Medulla oblongata (tissue), 1 donor: ENCODE measurements at regions not wholly inside any gene's neighbourhood (a gene's known extent, or its start where the extent isn't known, plus 50 kb on each side); places are given as distances from the start of the nearest gene placed in this dataset.

ENCODE experiments used
- DNase-seq: peaks from one replicate; pipeline ENCODE4 v3.0.0-alpha.2; 2015; ENCODE audit errors: extremely low spot score

DNA sequence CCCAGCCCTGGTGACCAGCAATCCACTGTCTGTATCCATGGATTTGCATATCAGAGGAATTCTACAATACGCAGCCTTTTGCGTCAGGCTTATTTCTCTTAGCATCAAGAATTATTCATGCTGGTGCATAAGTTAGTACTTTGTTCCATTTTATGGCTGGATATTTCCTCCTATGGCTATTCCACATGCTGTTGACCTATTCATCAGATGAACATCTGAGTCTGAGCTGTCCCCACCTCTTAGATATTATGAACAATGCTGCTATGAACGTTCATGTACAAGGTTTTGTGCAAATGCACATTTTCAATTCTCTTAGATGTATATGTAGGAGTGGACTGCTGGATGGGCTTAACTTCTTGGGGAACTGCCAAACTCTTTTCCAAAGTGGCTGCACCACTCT lies 79.0 kb upstream of the CST7 start:
- no peak for DNase-seq

DNA sequence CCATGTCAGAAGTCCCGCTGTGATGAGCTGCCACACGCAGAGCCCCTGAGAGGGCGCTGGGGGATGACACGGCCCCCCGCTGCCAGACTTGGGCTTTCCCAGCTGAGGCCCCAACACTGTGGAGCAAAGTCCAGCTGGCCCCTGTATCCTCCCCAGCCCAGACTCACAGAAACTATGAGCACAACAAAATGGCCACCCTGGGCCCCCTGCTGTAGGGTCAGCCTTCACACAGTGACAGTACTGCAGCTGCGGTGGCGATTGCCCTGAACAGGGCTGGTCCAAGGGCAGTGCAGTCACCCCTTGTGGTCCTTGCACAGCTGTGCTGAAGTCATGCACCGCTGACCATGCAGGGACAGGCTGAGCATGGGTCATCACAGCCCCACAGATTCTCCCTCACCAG lies 78.2 kb upstream of the CST7 start:
- DNase-seq, result no peak

DNA sequence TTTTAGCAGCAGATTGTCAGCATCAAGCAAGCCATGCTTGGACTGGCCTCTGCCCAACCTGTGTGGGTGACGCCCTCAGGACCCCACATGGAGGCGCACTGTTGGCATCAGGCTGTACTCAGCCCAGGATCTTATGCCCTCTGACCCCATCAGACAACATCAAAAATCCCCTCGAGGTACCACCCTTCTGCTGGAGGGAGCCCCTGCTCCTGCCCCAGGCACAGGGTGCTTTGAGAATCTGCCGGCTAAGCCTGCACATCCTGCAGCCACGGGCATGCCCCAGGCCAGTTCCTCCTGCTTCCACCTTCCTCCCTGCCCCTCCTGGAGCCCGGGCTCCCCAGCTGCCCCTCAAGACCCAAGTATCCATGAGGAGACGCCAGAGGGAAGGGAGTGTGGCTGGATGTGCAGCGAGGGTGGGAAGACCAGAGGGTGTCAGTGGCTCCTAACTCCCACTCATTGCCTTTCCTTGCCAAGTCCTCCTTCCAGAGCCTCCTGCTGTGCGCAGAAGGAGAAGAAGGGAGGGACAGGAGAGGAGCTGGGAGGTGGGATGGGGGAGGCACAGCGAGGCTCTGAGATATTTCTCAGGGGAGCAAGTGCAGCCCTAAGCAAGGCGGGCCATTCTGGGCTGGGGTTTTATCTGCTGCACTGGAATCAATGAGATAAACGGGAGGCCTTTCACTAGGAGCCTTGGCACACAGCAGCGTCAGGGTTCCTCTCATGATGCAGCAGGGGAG lies 77.4 kb upstream of the CST7 start:
- DNase-seq, result no peak

DNA sequence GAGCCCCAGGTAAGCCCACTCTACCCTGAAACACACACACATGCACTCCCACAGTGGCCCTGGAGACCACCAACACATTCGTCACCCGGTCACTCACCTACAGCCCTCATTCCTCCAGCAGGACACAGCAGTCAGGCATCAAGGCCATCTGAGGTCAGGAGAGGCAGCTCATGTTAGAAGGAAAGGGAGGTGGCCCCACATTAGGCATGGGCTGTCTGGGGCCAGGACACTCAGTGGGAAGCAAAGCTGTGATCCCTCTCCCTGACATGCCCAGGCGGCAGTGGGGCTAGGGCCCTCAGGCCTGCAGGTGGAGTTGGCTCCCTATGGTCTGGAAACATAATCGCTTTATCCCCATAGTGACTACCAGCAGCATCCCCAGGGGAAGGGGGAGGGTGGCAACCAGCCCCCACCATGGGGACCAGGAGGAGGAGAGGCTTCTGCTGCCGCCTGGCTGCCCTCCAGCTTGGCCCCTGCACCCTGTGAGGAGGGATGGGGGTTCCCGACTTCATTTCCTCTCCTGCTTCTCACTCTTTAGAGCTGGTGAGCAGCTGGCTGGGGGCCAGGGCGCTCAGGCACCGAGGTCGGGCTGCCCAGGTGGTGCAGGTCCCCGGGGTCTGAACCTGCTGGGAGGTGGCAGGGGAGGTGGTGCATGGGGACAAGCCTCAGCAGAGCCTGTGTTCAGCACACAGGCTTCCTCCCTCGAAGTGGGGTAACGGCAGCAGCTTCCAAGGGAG lies 76.6 kb upstream of the CST7 start:
- no peak for DNase-seq

DNA sequence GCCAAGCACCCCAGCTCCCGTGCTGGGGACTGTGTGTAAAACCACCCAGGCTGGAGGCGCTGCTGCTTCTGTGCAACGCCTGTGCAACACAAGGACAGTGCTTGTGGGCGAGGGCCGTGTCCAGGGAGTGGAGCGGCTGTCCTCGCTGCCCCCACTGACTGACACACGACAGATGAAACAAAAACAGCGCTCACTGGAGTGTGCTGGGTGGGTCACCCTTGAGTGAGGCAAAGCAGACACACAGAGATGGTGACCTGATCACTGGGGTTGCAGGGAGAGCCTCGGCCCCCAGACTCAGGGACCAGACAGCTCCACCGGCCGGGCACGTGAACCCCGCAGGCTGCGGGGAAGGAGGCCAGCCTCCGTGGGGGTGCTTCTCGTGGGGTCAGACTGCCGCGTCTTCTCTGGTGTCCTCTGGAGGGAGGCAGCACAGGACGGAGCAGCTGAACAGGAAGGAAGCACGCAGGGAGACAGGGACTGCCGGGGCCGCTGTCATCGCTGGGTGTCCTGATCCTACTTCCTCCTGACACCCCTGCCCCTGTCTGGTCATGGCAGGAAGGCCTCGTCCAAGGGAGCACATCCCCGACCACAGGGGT lies 75.9 kb upstream of the CST7 start:
- peak; percentile 26 for DNase-seq

DNA sequence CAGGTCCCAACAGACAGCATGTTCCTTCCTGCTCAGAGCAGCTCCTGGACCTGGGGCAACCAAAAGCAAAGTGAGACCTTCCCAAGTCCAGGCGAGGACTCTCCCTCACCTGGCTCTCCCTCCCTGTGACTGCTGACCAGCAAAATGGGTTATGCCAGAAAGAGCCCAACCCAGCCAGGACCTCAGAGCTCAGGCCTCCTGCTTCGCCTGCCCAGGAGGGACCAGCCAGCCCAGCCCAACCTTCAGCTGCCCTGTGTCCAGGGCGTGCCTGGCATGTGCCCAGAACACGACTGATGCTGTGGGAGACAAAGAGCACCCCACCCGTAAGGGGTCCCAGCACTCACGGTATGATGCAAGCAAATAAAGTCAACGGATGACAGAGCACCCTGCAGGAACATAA lies 74.0 kb upstream of the CST7 start:
- no peak for DNase-seq

DNA sequence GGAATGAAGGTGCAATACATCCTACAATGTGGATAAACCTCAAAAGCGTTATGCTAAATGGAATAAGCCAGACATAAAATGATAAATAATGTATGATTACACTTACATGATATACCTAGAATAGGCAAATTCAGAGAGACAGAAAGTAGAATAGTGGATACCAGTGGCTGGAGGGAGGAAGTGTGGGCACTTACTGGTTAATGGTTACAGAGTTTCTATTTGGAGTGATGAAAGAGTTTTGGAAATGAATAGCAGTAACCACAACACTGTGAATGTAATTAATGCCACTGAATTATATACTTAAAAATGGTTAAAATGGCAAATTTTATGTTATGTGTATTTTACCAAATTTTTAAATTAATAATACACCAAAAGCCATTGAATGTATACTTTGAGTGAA lies 71.4 kb upstream of the CST7 start:
- DNase-seq, result no peak

DNA sequence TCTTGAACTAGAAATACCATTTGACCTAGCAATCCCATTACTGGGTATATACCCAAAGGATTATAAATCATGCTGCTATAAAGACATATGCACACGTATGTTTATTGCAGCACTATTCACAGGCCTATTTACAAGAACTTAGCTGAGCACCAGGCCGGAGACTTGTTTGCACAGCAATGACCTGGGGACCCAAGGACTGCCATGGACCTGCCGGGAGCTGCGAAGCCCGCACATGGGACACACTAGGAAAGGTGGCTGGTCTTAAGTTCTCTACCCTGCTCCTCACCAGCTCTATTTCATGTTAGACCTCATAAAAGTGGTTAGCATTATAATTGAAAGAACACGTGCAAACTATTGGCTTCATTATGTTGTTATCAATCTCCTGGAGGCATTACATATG lies 70.4 kb upstream of the CST7 start:
- no peak for DNase-seq

DNA sequence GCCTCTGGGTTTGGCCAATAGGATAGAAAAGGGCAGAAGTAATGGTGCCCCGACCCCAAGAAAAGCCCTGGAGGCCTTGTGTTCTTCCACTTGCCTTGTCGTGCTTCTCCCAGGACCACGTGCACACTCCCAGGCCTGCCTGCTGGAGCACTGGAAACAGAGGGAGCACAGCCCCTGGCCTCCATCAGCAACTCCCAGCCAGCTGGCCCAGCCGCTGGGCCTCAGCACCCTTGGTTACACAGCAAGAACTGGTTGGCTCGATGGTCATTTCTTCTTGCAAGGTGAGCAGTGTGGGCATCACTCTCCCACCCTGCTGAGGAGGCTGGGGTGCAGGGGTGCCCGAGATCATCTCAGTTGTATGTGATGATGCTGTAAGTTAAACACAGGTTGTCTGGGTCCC lies 69.2 kb upstream of the CST7 start:
- no peak for DNase-seq

DNA sequence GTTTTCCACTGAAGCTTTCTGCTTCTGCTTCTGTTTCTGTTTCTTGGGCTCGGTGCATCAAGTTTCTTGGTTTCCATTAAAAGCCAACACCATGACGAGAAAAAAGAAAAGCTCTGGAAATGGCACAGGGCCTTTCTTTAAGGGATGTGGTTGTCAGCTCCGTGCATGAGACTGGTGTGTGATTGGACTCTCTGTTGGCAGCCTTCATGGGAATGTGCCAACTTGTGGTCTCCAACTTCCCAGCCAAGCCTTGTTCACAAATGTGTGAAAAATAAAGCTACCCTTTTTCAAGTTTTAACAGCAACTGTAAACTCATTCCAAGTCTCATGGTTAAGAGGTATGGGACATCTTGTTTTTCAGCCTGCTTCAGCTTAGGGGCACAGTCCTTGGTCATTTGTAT lies 68.7 kb upstream of the CST7 start:
- DNase-seq, result peak; percentile 26

DNA sequence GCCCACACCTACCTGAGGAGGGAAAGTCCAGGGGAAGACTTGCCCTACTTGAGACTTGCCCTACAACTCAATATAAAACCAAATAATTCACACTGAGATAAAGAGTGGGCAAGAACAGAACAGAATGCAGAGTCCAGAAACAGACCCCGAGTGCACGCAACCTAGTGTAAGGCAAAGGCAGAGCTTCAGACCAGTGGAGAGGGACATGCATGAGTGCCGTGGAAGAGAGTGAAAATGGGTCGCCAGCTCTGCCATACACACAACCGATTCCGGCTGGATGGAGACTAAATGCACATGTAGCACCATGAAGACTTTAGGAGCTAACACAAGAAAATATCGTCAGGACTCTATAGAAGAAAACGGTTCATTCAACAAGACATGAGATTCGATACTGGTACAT lies 58.8 kb upstream of the CST7 start:
- no peak for DNase-seq

DNA sequence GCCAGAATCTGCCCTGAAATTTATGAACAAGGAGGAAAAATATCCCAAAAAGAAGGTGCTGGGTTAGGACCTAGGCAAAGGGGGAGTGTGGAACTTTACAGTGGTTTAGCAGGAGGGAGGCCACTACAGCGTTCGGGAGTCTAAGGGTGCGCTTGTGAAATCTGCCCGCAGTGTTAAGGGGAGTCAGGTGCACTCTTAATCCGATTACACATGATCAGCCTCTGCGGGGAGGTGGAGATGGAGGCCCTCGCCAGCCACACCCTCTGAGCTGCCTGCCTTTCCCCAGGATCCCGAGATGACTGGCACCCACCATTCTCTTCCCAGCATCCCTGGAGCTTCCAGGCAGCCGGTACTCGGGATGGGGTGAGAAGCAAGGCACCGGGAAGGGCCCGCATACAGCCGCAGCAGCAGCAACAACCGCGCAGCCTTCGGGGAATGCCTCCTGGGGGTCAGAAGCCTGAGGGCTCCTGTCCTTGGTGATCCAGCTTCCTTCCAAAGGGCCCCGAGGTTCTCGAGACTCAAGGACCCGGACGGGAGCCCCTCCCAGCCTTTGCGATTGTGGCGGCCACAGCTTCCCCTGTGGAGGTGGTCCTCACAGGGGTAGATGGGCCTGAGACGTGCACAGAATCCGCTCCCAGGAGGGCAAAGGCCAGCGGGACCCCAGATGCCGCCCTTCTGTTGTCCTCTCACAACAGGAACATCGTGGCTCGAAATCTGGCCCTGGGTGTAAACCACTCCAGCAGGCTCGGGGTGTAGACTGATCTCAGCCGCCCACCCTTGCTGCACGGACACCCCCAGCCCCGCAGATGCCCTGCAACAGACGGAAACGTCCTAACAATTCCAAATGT lies 57.3 kb upstream of the CST7 start:
- DNase-seq, result no peak

DNA sequence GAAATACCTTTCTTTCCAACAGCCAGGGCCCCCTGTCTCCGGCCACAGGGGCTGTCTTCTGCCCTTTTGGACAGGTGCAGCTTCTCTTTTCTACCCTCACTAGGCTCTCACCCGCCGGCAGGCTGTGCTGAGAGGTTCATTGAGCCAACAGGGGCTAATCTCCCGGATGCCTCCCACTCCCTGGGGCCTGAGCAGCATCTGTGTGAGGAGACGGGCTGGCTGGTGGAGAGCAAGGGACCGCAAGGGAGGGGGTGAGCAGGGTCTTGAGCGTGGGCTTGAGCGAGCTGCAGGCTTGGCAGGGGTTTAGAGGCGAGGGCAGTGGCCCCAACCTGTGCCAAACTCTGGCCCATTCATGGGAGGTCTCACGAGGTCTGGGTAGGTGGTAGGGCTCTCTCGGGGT lies 56.5 kb upstream of the CST7 start:
- DNase-seq, result no peak

DNA sequence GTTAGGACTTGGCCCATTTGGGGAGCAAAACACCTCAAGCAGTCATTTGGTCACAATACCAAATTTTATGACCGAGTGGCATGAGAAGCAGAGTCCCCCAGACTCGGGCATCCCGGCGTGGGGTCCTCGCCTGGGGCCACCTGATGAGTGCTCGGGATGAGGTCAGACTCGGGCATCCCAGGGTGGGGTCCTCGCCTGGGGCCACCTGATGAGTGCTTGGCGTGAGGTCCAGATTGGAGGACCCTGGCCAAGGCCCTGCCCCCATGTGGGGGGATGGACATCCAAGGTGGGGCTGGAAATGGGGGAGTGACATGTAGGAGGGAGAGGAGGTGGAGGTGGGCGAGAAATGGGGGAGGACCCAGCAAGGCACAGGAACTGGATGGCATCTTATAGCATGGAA lies 56.1 kb upstream of the CST7 start:
- no peak for DNase-seq

DNA sequence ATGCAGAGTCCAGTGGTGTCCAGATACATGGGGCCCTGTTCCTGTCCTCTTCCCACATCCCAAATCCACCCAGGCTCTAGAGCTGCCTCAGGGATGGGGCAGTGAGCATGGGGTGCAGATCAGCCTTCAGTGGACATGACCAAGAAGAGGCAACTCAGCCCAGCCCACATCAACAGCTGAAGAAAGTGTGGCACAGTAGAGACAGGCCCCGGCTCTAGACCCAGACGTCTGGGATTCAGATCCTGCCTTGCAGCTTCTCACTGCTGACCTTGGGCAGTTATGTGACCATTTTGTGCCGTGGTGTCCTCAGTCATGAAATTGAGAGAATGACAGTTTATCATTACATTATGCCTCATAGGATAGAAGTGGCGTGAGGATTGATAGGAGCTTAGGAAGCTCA lies 54.6 kb upstream of the CST7 start:
- DNase-seq, result no peak

DNA sequence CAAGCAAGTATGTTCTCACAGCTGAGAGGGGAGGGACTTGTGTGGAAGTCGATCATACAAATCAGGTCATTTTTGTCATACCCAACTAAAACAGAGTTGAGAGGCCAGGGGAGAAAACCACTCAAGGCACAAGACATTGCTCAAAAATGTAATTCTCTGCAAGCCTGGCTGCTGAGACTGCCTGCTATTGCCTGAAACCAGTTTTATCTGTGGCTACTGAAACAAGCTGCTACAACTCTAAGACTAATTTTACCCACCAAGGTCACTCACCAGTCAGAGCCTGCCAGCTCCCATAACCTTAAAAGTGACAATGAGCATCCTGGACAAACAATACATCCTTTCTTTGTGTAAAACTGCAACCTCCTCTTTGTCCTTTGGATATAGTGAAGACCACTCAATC lies 54.1 kb upstream of the CST7 start:
- no peak for DNase-seq

DNA sequence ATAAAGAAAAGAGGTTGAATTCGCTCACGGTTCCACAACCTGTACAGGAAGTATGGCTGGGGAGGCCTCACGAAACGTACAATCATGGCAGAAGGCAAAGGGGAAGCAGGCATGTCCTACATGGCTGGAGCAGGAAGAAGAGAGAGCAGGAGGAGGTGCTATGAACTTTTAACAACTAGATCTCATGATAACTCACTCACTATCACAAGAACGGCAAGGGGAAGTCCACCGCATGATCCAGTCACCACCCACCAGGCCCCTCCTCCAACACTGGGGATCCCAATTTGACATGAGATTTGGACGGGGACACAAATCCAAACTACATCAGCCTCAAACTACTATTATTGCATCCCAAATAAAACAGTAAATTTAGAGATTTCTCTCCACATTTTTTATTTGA lies 53.6 kb upstream of the CST7 start:
- DNase-seq, result no peak

DNA sequence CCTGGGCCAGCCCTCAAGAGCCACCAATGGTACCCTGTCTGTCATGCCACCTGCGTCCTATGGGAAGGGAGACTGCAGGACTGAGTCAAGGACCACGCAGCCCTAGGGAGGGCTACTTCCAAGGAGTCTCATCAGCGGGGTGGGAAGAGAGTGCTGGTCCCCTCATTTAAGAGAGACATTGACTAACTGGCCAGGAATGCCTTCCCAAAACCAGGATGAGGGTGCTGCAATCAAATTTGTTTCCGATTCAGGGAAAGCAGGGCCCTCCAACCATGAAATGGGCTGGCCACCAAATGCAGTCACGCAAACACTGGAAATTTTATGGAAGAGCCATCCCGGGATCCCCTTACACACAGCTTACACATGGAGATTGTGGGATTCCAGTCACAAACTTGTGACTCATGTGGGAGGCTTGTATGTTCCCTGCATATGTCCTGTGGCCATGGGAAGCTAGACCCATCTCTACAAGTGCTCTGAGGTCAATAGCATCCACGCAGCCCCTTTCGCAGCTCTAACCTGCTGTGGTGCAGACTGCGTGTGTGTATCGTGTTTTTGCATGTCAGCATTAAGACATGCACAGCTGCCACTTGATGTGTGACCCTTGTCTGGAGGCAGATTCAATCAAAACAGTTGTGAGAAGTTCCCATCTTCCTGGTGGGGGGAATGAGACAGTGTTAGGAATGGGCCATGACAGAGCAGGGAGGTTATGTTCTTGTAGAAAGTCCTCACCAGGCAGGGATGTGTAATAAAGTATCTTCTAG lies 53.0 kb upstream of the CST7 start:
- DNase-seq, result no peak

DNA sequence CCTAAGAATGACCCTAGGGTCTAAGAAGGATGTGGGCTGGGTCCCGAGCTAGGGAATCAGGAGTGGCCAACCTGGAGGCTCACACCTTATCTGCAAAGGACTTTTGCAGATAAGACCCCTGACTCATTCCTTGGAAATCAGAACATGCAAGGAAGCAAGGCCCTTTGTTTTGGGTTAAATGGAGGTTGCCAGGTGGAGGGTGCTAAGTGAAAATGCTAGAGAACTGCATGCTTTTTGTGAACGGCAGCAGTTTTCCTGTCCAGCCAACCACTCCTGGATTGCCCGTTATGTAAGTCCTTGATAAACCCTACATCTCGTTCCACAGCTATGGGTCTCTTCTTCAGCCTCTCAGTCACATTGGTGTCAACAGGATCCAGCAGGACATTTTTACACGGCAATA lies 52.1 kb upstream of the CST7 start:
- no peak for DNase-seq

DNA sequence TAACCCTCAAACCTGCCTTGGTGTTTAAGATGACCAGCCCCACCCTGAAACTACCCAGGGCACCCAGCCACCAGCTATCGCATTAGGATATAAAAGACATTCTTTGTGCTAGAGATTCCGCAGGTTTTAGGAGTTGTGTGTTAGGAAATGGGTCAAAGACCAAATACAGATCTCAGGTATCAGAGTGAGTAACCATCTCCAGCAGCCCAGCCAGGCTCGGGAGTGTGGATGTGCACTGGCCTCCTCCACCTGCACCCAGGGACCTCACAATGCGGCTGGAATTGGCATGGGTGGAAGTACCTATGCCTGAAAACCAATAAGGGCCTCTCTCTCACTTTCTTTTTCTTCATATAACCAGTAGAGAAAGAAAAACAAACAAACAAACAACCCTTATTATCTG lies 51.1 kb upstream of the CST7 start:
- DNase-seq, result no peak

DNA sequence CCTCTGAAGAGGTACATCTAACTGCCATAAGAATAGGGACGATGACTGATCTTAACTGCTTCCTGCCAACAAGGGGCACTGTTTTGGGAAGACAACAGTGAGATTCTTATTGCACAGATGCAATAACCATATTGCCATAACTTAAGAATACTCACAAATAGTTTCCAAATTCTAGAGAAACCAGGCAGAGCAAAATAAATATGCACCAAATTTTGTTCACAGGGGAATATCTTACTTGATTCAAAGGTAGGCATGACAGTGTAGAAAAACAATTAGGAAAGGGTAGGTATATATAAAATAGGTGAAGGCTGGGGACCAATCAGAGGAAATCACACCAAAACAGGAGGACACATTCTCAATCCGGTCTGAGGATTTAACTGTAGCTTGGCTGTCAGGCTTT lies 49.9 kb upstream of the CST7 start:
- no peak for DNase-seq
